H1 (cell line): ENCODE measurements at regions not wholly inside any gene's neighbourhood (a gene's known extent, or its start where the extent isn't known, plus 50 kb on each side); places are given as distances from the start of the nearest gene placed in this dataset.

Source experiments
- ATF2 ChIP-seq: IDR thresholded peaks from 2 replicates; pipeline ENCODE4 v1.6.1; 2012; ENCODE audit warnings: low read length, inconsistent platforms
- BCL11A ChIP-seq, 2 experiments: IDR thresholded peaks; one replicate each; pipeline ENCODE4 v1.6.1; 2011; ENCODE audit warnings: low read depth in 2 of 2, low read length in 2 of 2, mild to moderate bottlenecking in 2 of 2
- POLR2A ChIP-seq, 2 experiments: IDR thresholded peaks; 1 replicate in 1 of 2; 2 replicates in 1 of 2; pipeline ENCODE4 v1.6.1; 2011; ENCODE audit warnings: low read depth in 2 of 2, low read length in 2 of 2, mild to moderate bottlenecking in 2 of 2; ENCODE audit errors: control extremely low read depth in 1 of 2
- RNF2 ChIP-seq: fragments of 200-900, 300-1000 bp; sonication (generic); IDR thresholded peaks from 2 replicates; pipeline ENCODE4 v1.7.1; 2016; ENCODE audit warnings: borderline replicate concordance, low read depth, mild to moderate bottlenecking, antibody characterized with exemption, low read length; ENCODE audit not compliant: poor library complexity, severe bottlenecking; ENCODE audit errors: missing control alignments

GRCh38 chr2:8398040-8398668, 283.7 kb upstream of the ID2 start (continued):
- TF ChIP-seq RNF2 (no peak), ATF2 (no peak), BCL11A (IDR thresholded peaks at IDR 0.05; ENCODE audit: low read depth in 2 of 2, low read length in 2 of 2) (no peak), POLR2A (IDR thresholded peaks at IDR 0.05; ENCODE audit: control extremely low read depth in 1 of 2, low read depth in 2 of 2, low read length in 2 of 2) (no peak)
- TF ChIP-seq, all 59 proteins: peak for 0
